22Rv1 (cell line): ENCODE measurements at regions not wholly inside any gene's neighbourhood (a gene's known extent, or its start where the extent isn't known, plus 50 kb on each side); places are given as distances from the start of the nearest gene placed in this dataset.

Source experiments
- ZFX ChIP-seq: fragments of 450-650 bp; IDR thresholded peaks from 2 replicates; pipeline ENCODE4 v1.6.1; 2017; ENCODE audit warnings: antibody characterized with exemption, borderline replicate concordance
- TF ChIP-seq, protein P1 (sequence below): fragments of 450-650 bp; IDR thresholded peaks from 2 replicates; pipeline ENCODE4 v1.5.1; 2017; ENCODE audit warnings: mild to moderate bottlenecking

- TF ChIP-seq, protein P1, sequence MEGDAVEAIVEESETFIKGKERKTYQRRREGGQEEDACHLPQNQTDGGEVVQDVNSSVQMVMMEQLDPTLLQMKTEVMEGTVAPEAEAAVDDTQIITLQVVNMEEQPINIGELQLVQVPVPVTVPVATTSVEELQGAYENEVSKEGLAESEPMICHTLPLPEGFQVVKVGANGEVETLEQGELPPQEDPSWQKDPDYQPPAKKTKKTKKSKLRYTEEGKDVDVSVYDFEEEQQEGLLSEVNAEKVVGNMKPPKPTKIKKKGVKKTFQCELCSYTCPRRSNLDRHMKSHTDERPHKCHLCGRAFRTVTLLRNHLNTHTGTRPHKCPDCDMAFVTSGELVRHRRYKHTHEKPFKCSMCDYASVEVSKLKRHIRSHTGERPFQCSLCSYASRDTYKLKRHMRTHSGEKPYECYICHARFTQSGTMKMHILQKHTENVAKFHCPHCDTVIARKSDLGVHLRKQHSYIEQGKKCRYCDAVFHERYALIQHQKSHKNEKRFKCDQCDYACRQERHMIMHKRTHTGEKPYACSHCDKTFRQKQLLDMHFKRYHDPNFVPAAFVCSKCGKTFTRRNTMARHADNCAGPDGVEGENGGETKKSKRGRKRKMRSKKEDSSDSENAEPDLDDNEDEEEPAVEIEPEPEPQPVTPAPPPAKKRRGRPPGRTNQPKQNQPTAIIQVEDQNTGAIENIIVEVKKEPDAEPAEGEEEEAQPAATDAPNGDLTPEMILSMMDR = no peak
- no peak for TF ChIP-seq ZFX
Measured at GRCh38 chr7:109076396-109076972, 506.8 kb downstream of the DNAJB9 start.
